Ishikawa (cell line): ENCODE measurements at regions not wholly inside any gene's neighbourhood (a gene's known extent, or its start where the extent isn't known, plus 50 kb on each side); places are given as distances from the start of the nearest gene placed in this dataset.

Experiments
- CEBPB ChIP-seq: IDR thresholded peaks from 2 replicates; pipeline ENCODE4 v1.6.1; 2012
- CREB1 ChIP-seq: IDR thresholded peaks from 2 replicates; pipeline ENCODE4 v1.6.1; 2012; ENCODE audit warnings: low read depth
- EP300 ChIP-seq: IDR thresholded peaks from 2 replicates; pipeline ENCODE4 v1.6.1; 2012; ENCODE audit warnings: borderline replicate concordance
- NFIC ChIP-seq: IDR thresholded peaks from 2 replicates; pipeline ENCODE4 v1.6.1; 2012
- TAF1 ChIP-seq: IDR thresholded peaks from 2 replicates; pipeline ENCODE4 v1.6.1; 2012; ENCODE audit warnings: low read depth, mild to moderate bottlenecking

- no peak for TF ChIP-seq EP300
- no peak for TF ChIP-seq TAF1
- TF ChIP-seq NFIC = no peak
- TF ChIP-seq CREB1 = no peak
- no peak for TF ChIP-seq CEBPB
Observed at GRCh38 chr10:128440513-128441160, 314.4 kb upstream of the MKI67 start.
